Astrocyte (in vitro differentiated cells and primary cell): ENCODE measurements at regions not wholly inside any gene's neighbourhood (a gene's known extent, or its start where the extent isn't known, plus 50 kb on each side); places are given as distances from the start of the nearest gene placed in this dataset.

Experiments used
- EZH2 ChIP-seq: IDR thresholded peaks from 2 replicates; pipeline ENCODE4 v1.6.1; 2012; ENCODE audit warnings: mild to moderate bottlenecking, low read length, inconsistent platforms; ENCODE audit not compliant: insufficient read depth
- TF ChIP-seq, protein P1 (sequence below): IDR thresholded peaks from 2 replicates; pipeline ENCODE4 v1.5.1; 2011; ENCODE audit warnings: low read depth, mild to moderate bottlenecking, inconsistent platforms, low read length, moderate library complexity; ENCODE audit not compliant: insufficient read depth

DNA sequence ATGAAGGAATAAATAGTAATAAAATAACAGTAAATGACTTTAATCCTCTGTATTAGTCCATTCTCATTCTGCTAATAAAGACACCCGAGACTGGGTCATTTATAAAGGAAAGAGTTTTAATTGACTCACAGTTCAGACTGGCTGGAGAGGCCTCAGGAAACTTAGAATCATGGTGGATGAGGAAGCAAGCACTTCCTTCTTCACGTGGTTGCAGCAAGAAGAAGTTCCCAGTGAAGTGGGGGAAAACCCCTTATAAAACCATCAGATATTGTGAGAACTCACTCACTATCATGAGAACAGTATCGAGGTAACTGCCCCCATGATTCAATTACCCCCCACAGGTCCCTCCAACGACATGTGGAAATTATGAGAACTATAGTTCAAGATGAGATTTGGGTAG, 727.9 kb upstream of the LINC00305 start:
- TF ChIP-seq, protein P1, sequence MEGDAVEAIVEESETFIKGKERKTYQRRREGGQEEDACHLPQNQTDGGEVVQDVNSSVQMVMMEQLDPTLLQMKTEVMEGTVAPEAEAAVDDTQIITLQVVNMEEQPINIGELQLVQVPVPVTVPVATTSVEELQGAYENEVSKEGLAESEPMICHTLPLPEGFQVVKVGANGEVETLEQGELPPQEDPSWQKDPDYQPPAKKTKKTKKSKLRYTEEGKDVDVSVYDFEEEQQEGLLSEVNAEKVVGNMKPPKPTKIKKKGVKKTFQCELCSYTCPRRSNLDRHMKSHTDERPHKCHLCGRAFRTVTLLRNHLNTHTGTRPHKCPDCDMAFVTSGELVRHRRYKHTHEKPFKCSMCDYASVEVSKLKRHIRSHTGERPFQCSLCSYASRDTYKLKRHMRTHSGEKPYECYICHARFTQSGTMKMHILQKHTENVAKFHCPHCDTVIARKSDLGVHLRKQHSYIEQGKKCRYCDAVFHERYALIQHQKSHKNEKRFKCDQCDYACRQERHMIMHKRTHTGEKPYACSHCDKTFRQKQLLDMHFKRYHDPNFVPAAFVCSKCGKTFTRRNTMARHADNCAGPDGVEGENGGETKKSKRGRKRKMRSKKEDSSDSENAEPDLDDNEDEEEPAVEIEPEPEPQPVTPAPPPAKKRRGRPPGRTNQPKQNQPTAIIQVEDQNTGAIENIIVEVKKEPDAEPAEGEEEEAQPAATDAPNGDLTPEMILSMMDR, result no peak
- no peak for TF ChIP-seq EZH2
